Ishikawa (cell line): ENCODE measurements at regions not wholly inside any gene's neighbourhood (a gene's known extent, or its start where the extent isn't known, plus 50 kb on each side); places are given as distances from the start of the nearest gene placed in this dataset.

Source experiments
- CEBPB ChIP-seq: IDR thresholded peaks from 2 replicates; pipeline ENCODE4 v1.6.1; 2012
- CREB1 ChIP-seq: IDR thresholded peaks from 2 replicates; pipeline ENCODE4 v1.6.1; 2012; ENCODE audit warnings: low read depth
- EGR1 ChIP-seq: IDR thresholded peaks from 2 replicates; pipeline ENCODE4 v1.6.1; 2012
- EP300 ChIP-seq: IDR thresholded peaks from 2 replicates; pipeline ENCODE4 v1.6.1; 2012; ENCODE audit warnings: borderline replicate concordance
- FOXM1 ChIP-seq: IDR thresholded peaks from 2 replicates; pipeline ENCODE4 v1.6.1; 2012; ENCODE audit warnings: low read depth, borderline replicate concordance
- MAX ChIP-seq: IDR thresholded peaks from 2 replicates; pipeline ENCODE4 v1.6.1; 2012
- NFIC ChIP-seq: IDR thresholded peaks from 2 replicates; pipeline ENCODE4 v1.6.1; 2012
- RAD21 ChIP-seq: IDR thresholded peaks from 2 replicates; pipeline ENCODE4 v1.6.1; 2012; ENCODE audit warnings: low read depth
- TAF1 ChIP-seq: IDR thresholded peaks from 2 replicates; pipeline ENCODE4 v1.6.1; 2012; ENCODE audit warnings: low read depth, mild to moderate bottlenecking
- TCF12 ChIP-seq: IDR thresholded peaks from 2 replicates; pipeline ENCODE4 v1.6.1; 2012; ENCODE audit warnings: low read depth
- TEAD4 ChIP-seq: IDR thresholded peaks from 2 replicates; pipeline ENCODE4 v1.6.1; 2012
- YY1 ChIP-seq: IDR thresholded peaks from 2 replicates; pipeline ENCODE4 v1.6.1; 2012; ENCODE audit warnings: low read depth
- ZBTB7A ChIP-seq: IDR thresholded peaks from 2 replicates; pipeline ENCODE4 v1.6.1; 2012; ENCODE audit warnings: low read depth
- TF ChIP-seq, protein P1 (sequence below): IDR thresholded peaks from 2 replicates; pipeline ENCODE4 v1.6.1; 2012
- TF ChIP-seq, protein P2 (sequence below): IDR thresholded peaks from 2 replicates; pipeline ENCODE4 v1.6.1; 2012; ENCODE audit warnings: low read depth, mild to moderate bottlenecking

DNA sequence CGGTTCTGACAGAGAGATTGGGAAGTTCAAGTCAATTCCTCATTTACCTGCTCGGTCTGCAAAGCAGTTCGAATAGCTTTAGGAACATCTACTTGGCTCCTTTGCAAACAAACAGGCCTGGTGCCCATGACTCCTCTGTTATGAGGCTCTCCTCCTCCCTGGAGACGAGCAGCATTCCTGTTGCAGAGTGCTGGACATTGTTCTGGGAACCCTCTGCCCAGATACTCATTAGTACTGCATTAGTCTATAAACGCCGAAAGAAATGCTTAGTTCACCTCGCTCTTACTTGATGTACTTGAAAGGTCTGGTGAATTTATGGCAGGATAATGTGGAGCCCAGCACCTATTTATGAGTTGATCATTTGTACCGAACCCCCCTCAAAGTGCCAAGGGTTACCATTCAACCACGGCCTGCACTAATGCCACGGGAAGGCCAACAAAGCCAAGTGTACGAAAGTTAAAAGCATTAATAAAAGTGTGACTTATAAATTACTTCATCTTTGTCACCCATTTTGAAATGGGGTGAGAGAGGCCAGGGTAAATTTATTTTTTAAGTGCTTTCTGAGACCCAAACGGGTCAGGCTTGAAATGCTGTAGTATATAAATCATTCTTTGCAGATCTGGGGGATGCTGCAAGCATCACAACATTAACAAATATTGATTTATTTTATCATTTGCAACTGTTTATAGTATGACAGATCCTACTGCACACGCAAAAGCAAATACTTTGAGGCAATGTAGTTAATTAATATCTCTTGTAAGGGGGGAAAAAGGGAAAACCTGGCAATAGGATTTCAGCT, 478.9 kb upstream of the PSMD7 start:
- TF ChIP-seq FOXM1 (no peak), EP300 (no peak), YY1 (no peak), TAF1 (no peak), CEBPB (no peak), ZBTB7A (no peak), TCF12 (no peak), CREB1 (no peak), EGR1 (no peak), RAD21 (no peak)
- TF ChIP-seq, protein P1, sequence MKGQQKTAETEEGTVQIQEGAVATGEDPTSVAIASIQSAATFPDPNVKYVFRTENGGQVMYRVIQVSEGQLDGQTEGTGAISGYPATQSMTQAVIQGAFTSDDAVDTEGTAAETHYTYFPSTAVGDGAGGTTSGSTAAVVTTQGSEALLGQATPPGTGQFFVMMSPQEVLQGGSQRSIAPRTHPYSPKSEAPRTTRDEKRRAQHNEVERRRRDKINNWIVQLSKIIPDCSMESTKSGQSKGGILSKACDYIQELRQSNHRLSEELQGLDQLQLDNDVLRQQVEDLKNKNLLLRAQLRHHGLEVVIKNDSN, result no peak
- TF ChIP-seq, protein P2, sequence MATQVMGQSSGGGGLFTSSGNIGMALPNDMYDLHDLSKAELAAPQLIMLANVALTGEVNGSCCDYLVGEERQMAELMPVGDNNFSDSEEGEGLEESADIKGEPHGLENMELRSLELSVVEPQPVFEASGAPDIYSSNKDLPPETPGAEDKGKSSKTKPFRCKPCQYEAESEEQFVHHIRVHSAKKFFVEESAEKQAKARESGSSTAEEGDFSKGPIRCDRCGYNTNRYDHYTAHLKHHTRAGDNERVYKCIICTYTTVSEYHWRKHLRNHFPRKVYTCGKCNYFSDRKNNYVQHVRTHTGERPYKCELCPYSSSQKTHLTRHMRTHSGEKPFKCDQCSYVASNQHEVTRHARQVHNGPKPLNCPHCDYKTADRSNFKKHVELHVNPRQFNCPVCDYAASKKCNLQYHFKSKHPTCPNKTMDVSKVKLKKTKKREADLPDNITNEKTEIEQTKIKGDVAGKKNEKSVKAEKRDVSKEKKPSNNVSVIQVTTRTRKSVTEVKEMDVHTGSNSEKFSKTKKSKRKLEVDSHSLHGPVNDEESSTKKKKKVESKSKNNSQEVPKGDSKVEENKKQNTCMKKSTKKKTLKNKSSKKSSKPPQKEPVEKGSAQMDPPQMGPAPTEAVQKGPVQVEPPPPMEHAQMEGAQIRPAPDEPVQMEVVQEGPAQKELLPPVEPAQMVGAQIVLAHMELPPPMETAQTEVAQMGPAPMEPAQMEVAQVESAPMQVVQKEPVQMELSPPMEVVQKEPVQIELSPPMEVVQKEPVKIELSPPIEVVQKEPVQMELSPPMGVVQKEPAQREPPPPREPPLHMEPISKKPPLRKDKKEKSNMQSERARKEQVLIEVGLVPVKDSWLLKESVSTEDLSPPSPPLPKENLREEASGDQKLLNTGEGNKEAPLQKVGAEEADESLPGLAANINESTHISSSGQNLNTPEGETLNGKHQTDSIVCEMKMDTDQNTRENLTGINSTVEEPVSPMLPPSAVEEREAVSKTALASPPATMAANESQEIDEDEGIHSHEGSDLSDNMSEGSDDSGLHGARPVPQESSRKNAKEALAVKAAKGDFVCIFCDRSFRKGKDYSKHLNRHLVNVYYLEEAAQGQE, result no peak

DNA sequence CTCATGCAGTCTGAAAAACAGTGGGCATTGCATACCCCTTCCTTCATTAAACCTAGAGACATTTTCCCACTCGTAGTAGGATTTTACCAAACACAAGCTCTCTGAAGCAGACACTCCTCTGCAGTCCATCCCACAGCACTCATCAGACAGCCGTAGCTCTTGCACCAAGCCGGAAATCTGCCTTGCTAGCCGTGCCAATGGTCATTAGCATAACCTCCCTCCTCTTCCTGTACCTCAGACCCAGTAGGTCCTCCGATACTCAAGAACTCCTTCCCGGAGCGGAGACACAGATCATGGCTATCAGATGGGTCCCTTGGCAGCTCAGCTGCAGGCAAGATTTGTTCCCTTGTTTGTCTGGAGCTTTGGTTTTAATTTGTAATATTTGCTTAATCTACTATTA, 483.1 kb upstream of the PSMD7 start:
- TF ChIP-seq EGR1 (no peak), TCF12 (no peak), CREB1 (no peak), NFIC (no peak), MAX (no peak), CEBPB (no peak), YY1 (no peak), TEAD4 (no peak), EP300 (no peak), RAD21 (no peak), ZBTB7A (no peak)
- TF ChIP-seq, protein P2, result no peak
- TF ChIP-seq, protein P1, result no peak

DNA sequence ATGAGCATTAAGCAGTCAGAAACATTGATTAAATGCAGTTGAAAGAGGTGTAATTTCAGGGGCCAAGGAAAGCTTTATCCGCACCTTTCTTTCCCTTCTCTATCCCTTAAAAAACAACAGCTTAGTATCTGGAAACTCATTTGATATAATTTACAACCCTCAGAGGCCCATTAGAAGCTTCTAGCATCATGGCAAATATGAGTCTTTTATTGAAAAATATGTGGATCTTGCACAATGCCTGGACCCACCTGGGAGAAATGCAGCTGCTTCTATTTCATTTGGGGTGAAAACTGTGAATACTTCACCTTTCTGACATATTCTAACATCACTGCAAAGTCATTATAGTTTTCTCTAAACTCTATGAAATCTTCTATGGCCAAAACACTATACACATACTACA, 492.2 kb upstream of the PSMD7 start:
- no peak for TF ChIP-seq RAD21

GRCh38 chr16:73798471-73798870, 498.1 kb upstream of the PSMD7 start:
- TF ChIP-seq, protein P2, result no peak
- no peak for TF ChIP-seq TEAD4
- TF ChIP-seq EGR1, result no peak
- no peak for TF ChIP-seq TCF12
- no peak for TF ChIP-seq ZBTB7A
- TF ChIP-seq CREB1, result no peak
- no peak for TF ChIP-seq MAX
- no peak for TF ChIP-seq RAD21
- TF ChIP-seq, protein P1, result no peak
- TF ChIP-seq YY1, result no peak
- TF ChIP-seq NFIC, result no peak
- TF ChIP-seq FOXM1, result no peak
- no peak for TF ChIP-seq CEBPB
- no peak for TF ChIP-seq TAF1
- no peak for TF ChIP-seq EP300
